Umbilical cord (tissue), 1 donor: ENCODE measurements at regions not wholly inside any gene's neighbourhood (a gene's known extent, or its start where the extent isn't known, plus 50 kb on each side); places are given as distances from the start of the nearest gene placed in this dataset.

Source experiments
- DNase-seq: peaks from one replicate; pipeline ENCODE4 v3.0.0-alpha.2; 2015; ENCODE audit warnings: low spot score

DNA sequence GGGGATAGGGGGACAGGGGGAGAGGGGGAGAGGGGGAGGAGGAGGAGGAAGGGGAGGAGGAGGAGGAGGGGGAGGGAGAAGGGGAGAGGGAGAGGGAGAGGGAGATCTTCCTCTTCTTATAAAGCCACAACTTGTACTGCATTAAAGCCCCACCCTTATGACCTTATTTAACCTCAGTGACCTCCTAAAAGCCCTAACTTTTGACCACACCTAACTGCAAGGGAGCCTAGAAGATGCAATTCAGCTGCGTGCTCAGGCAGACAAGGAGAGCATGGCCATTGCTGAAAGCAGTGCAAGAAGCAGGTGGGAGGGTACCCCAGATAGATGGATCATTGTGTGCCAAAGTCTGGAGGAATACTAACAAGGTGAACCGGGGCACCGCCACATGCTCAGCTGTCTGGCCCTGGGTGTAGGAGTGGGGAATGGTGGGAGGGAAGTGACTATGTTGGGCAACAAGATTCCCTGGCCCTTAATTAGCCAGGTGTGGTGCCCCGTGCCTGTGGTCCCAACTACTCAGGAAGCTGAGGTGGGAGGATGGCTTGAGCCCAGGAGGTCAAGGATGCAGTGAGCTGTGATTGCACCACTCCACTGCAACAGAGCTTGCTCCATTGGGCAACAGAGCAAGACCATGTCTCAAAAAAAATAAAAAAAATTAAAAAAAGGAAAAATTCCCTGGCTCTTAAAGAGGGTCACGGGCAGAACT is 125.4 kb upstream of the BOD1 start:
- DNase-seq: no peak

GRCh38 chr5:173742432-173742816 is 126.0 kb upstream of the BOD1 start:
- no peak for DNase-seq

GRCh38 chr5:173743641-173744343 is 127.3 kb upstream of the BOD1 start:
- peak; percentile 81 for DNase-seq

- DNase-seq: peak; percentile 67
These were observed 128.1 kb upstream of the BOD1 start for GRCh38 chr5:173744551-173744950.

GRCh38 chr5:173745123-173745522 is 128.7 kb upstream of the BOD1 start:
- DNase-seq: no peak

- DNase-seq: no peak
These were observed 129.1 kb upstream of the BOD1 start for GRCh38 chr5:173745557-173745956.

DNA sequence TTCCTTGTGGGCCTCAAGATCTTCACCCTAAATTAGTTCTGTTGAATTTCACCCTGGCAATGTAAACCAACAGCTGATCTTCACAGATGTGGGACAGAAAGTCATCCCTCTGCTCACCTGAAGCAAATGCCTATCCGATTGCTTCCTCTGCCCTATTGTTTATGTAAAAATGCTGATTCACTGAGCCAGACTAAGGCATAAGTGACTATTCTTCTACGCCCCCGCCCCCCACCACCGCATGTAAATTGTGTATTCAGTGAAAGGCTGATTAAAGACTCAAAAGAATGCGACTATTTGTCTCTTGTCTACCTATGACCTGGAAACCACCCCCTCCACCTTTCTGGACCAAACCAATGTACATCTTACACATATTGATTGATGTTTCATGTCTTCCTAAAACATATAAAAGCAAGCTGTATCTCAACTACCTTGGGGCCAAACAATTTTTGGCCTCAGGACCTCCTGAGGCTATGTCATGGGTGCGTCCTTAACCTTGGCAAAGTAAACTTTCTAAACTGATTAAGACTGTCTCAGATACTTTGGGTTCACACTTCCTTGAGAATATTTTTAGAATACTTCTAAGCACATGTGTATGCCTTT is 129.7 kb upstream of the BOD1 start:
- DNase-seq: no peak

GRCh38 chr5:173747876-173748275 is 131.4 kb upstream of the BOD1 start:
- no peak for DNase-seq

DNA sequence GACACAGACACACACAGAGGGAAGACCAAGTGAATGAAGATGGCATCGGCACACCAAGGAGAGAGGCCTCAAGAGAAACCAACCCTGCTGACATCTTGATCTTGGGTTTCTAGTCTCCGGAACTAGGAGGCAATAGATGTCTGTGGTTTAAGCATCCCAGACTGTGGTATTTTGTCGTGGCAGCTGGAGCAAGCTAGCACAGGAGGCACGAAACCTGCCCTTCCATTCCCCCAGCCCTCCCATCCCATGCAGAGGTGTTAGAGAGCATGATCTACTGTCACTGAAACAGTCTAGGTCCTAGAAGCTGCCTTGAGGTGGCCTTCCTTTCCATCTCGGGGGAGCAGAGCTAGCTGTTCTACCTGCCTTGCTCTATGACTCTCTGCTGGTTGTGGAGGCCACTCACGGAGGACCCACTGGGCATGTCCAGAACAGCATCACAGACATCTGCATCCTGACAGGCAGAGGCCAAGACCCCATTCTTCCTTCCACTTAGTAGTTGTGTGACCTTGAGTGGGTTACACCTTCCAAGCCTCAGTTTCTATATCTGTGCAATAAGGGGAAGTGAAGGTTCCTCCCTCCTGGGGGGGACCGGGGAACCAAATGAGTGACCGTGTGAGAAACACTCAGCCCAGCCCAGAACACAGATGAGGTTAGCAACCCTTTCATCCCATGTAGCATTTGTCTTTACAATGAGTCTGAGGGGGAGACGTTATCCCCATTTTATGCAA is 134.3 kb upstream of the BOD1 start:
- no peak for DNase-seq

- DNase-seq: no peak
These were observed 134.8 kb upstream of the BOD1 start for GRCh38 chr5:173751266-173751600.

- DNase-seq: no peak
These were observed 135.5 kb upstream of the CPEB4 start for GRCh38 chr5:173752653-173753052.

DNA sequence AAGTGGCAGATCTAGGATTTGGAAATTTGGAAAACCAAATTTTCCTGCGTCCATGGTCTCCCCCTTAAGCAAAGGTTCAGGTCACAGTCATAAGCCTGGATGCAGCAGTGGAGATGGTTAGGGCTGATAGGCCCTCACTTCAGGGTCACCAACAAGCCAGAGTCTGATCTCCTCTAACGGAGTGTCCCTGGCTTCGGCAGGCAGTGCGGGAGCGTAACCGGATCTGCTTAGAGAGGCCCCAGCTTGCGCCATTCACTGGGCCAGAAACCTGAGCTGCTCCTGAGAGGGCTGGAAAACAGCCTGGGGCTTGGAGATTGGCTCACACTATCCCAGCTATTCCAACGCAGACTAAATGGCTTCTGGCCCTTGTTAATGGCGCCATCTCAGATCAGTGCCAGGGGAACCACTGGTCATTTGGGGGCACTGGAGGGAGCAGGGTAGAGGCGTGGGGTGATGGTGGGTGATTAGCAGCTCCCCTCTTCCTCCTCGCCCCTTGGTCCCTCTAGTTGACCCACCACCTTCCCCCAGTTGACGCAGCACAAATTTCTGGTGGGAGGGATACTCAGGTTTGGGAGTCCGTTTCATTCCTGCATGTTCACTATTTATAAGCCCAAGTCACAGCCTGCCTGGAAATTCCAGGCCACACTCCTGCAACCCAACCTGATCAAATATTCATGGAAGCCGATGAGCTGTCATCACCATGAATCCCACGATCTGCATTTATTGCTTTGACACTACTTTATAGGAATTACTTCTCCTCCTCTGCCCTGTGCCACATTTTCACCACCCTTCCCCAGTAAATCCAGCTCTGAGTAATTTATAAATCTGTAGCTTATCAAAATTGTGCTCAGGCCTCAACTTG is 134.6 kb upstream of the CPEB4 start:
- peak; percentile 76 for DNase-seq

DNA sequence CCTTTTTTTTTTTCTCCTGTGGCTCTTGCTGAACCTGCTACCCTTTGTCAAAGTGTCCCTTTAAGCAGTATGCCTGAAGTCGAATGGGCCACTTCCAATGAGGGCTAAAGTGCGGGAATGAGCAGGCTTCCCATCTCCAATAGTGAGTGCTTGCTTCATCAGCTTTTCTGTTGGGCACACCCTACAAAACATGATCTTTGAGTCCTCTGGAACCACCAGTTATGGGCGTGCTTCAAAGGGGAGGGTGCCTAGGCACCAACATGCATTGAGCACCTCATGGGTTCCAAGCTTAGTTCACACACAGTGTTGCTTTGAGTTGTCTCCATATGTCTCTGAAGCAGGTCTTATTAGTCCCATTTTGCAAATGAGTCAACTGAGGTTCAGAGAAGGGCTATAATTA is 132.8 kb upstream of the CPEB4 start:
- DNase-seq: no peak

GRCh38 chr5:173757403-173758209 is 130.5 kb upstream of the CPEB4 start:
- no peak for DNase-seq

DNA sequence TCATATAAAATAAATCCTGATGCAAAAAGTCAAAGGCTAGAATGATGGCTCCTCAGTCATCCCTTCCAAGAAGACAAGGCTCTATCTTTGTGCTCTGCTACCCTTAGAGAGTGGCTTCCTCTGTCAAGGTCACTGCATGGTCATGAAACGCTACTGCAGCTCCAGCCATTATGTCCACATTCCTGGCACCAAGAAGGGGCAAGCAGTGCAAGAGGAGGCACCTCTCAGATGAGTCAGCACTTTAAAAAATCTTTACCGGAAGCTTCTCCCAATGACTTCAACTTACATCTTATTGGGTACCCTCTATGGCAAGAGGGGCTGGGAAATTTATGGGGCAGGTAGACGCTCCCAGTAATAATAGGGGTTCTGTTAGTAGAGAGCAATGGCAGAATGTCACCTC is 129.5 kb upstream of the CPEB4 start:
- DNase-seq: no peak

DNA sequence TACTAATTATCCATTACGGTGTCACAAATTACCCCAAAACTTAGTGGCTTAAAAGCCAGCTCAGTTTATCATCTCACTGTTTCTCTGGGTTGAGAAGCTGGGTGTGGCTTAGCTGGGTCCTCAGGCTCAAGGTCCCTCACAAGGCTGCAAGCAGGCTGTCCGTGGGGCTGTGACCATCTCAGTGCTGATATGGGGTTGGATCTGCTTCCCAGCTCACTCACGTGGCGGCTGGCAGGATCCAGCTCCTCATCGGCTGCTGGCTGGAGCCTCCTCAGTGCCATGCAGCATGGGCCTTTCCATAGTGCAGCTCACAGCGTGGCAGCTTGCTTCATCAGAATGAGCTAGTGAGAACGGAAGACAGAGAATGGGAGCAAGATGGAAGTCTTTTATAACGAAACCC is 128.5 kb upstream of the CPEB4 start:
- no peak for DNase-seq

GRCh38 chr5:173760461-173761177 is 127.5 kb upstream of the CPEB4 start:
- no peak for DNase-seq

GRCh38 chr5:173761178-173761513 is 127.0 kb upstream of the CPEB4 start:
- DNase-seq: no peak

GRCh38 chr5:173762045-173762444 is 126.1 kb upstream of the CPEB4 start:
- DNase-seq: no peak

GRCh38 chr5:173762930-173763329 is 125.2 kb upstream of the CPEB4 start:
- DNase-seq: no peak
